ENCODE measurements at regions not wholly inside any gene's neighbourhood (a gene's known extent, or its start where the extent isn't known, plus 50 kb on each side); places are given as distances from the start of the nearest gene placed in this dataset.

DNA sequence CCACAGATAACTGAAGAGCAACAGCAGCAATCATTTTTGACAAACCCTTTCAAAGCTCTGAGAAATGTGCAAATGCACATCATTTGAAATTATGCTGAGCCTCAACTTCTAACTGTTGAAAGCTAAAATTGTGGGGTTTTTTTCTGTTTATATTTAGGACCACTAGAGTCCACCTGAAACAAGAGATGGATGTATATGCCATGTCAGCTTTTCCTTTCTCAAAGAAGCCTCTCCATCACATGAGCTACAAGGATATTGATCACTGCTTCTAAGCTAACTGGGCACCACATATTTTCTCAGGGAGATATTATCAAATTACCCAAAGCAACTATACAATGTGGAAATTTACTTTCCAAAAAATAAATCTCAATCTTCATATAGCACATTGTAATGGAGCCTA lies 498.6 kb upstream of the ZNF385D start:
- POLR2A ChIA-PET = no interaction called here
- DNase-seq (no peak), ATAC-seq (ENCODE audit: poor library complexity) (no peak)
- TF ChIP-seq, protein P1, sequence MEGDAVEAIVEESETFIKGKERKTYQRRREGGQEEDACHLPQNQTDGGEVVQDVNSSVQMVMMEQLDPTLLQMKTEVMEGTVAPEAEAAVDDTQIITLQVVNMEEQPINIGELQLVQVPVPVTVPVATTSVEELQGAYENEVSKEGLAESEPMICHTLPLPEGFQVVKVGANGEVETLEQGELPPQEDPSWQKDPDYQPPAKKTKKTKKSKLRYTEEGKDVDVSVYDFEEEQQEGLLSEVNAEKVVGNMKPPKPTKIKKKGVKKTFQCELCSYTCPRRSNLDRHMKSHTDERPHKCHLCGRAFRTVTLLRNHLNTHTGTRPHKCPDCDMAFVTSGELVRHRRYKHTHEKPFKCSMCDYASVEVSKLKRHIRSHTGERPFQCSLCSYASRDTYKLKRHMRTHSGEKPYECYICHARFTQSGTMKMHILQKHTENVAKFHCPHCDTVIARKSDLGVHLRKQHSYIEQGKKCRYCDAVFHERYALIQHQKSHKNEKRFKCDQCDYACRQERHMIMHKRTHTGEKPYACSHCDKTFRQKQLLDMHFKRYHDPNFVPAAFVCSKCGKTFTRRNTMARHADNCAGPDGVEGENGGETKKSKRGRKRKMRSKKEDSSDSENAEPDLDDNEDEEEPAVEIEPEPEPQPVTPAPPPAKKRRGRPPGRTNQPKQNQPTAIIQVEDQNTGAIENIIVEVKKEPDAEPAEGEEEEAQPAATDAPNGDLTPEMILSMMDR (IDR thresholded peaks at IDR 0.05) = no peak
- intact Hi-C loops (cut with DNase I, micrococcal nuclease) = no loop called here
- no peaks in the 10 kb centered on the region for H3K4me1 Mint-ChIP-seq (ENCODE audit: low read depth)
- no peak overlapping the region for H3K27ac Mint-ChIP-seq
- no peaks in the 10 kb centered on the region for H3K36me3 ChIP-seq (ENCODE audit: insufficient read depth, low read length)
- H3K4me1 ChIP-seq (ENCODE audit: insufficient read depth, low read length) = no peaks in the 10 kb centered on the region
- no peaks in the 10 kb centered on the region for H3K9me3 Mint-ChIP-seq
- H3K4me3 Mint-ChIP-seq = no peak overlapping the region
- no peak overlapping the region for H3K27ac ChIP-seq (ENCODE audit: low read depth in 1 of 2, low read length in 2 of 2)
- H3K9me3 ChIP-seq (ENCODE audit: control insufficient read depth in 1 of 2, insufficient read depth in 1 of 2, low read length in 2 of 2) = no peaks in the 10 kb centered on the region
- no peak overlapping the region for H3K4me3 ChIP-seq (ENCODE audit: low read length)
- no peaks in the 10 kb centered on the region for H3K36me3 Mint-ChIP-seq (ENCODE audit: low read depth)
- no peaks in the 10 kb centered on the region for H3K27me3 Mint-ChIP-seq
- CTCF ChIA-PET = no interaction called here
- H3K27me3 ChIP-seq (ENCODE audit: control insufficient read depth in 1 of 2, insufficient read depth in 2 of 2, low read length in 2 of 2) = no peaks in the 10 kb centered on the region

DNA sequence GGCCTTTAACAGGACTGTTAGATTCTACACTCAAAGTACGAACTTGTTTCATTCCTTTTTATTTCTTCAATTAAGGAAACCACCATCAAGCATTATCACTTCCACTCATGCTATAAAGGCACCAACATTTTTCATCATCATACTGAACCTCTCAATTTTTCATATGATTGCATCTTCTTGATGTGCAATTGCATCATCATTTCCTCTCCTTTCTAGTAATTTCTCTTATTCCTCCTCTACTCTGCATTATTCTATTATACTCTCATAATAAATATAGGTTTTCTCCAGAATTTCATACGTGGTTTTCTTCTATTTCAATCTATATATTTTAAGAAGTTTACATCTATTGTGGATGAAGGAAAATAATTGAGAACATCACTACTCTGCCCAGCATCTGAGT lies 506.2 kb upstream of the ZNF385D start:
- Histone ChIP-seq H3K4me1 (ENCODE audit: insufficient read depth, low read length) (no peaks in the 10 kb centered on the region), H3K9me3 (ENCODE audit: control insufficient read depth in 1 of 2, insufficient read depth in 1 of 2, low read length in 2 of 2) (no peaks in the 10 kb centered on the region), H3K27me3 (ENCODE audit: control insufficient read depth in 1 of 2, insufficient read depth in 2 of 2, low read length in 2 of 2) (no peaks in the 10 kb centered on the region), H3K4me3 (ENCODE audit: low read length) (no peak overlapping the region), H3K36me3 (ENCODE audit: insufficient read depth, low read length) (no peaks in the 10 kb centered on the region), H3K27ac (ENCODE audit: low read depth in 1 of 2, low read length in 2 of 2) (no peak overlapping the region)
- ChIA-PET POLR2A (no interaction called here), CTCF (no interaction called here)
- H3K4me1 Mint-ChIP-seq (ENCODE audit: low read depth) = no peaks in the 10 kb centered on the region
- H3K4me3 Mint-ChIP-seq = no peak overlapping the region
- H3K27ac Mint-ChIP-seq = no peak overlapping the region
- DNase-seq (no peak), ATAC-seq (ENCODE audit: poor library complexity) (no peak)
- H3K27me3 Mint-ChIP-seq = no peaks in the 10 kb centered on the region
- TF ChIP-seq, protein P1 (IDR thresholded peaks at IDR 0.05) = no peak
- H3K36me3 Mint-ChIP-seq (ENCODE audit: low read depth) = no peaks in the 10 kb centered on the region
- intact Hi-C loops (cut with DNase I, micrococcal nuclease) = no loop called here
- no peaks in the 10 kb centered on the region for H3K9me3 Mint-ChIP-seq

DNA sequence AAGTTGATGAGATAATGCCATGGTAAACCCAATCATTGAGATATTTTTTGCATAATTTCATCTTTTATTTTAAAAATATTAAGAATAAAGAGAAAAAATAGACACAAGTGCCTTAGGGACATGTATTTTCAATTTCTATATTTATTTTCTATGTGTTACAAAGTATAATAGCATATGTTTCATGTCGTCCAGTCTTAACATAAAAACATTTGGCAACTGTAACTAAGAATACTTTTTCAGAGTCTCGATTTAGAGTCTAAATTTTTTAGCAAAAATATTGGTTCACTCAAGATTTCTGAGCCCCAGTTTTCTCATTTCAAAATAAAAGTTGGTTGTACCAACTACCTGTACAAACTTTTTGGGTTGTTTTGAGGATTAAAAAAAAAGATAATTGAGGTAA lies 511.4 kb upstream of the ZNF385D start:
- ChIA-PET POLR2A (no interaction called here), CTCF (no interaction called here)
- H3K4me1 ChIP-seq (ENCODE audit: insufficient read depth, low read length) = no peaks in the 10 kb centered on the region
- no peak overlapping the region for H3K27ac ChIP-seq (ENCODE audit: low read depth in 1 of 2, low read length in 2 of 2)
- H3K9me3 ChIP-seq (ENCODE audit: control insufficient read depth in 1 of 2, insufficient read depth in 1 of 2, low read length in 2 of 2) = no peaks in the 10 kb centered on the region
- Mint-ChIP-seq H3K4me1 (ENCODE audit: low read depth) (no peaks in the 10 kb centered on the region), H3K9me3 (no peaks in the 10 kb centered on the region), H3K4me3 (no peak overlapping the region), H3K36me3 (ENCODE audit: low read depth) (no peaks in the 10 kb centered on the region), H3K27ac (no peak overlapping the region), H3K27me3 (no peaks in the 10 kb centered on the region)
- H3K4me3 ChIP-seq (ENCODE audit: low read length) = no peak overlapping the region
- H3K36me3 ChIP-seq (ENCODE audit: insufficient read depth, low read length) = no peaks in the 10 kb centered on the region
- intact Hi-C loops (cut with DNase I, micrococcal nuclease) = no loop called here
- TF ChIP-seq, protein P1 (IDR thresholded peaks at IDR 0.05) = no peak
- ATAC-seq (ENCODE audit: poor library complexity) (no peak), DNase-seq (no peak)
- no peaks in the 10 kb centered on the region for H3K27me3 ChIP-seq (ENCODE audit: control insufficient read depth in 1 of 2, insufficient read depth in 2 of 2, low read length in 2 of 2)

Data from CD4-positive, alpha-beta T cell (primary cell).